ENCODE measurements at regions not wholly inside any gene's neighbourhood (a gene's known extent, or its start where the extent isn't known, plus 50 kb on each side); places are given as distances from the start of the nearest gene placed in this dataset.
A peak's percentile ranks its signal among the peaks of the same experiment; 100 is the strongest.

DNA sequence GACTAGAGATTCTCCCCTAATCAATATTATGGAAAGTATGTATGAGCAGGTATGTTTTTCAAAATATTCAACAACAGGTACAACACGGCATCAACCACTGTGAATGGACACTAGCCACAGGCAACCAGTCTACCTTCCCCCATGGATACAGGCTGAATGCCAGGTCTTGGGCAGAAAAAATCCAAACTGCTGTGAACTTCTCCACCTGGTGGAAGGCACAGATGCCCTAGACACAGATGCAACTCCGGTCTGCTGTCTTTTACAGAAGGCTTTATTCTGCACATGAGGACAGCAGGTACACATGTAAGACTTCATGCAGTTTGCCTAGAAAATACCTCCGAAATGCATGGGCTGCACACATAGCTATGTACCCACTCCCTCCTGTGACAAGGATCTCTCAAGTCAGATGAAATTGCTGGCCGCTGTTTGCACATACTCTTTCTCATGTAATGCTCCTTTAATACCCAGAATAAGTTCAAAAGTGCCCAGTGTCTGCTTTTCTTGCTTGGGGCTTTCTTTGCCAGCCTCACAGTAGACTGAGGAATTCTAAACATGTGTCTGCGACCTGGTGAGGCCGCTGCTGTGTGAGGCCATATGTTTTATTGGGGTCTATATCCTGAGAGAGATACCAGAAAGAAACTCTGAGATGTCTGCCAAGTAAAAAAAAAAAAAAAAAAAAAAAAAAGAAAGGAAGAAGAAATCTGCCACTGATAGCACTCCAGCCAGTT is 325.9 kb downstream of the FOXO1 start:
- TF ChIP-seq, protein P1, sequence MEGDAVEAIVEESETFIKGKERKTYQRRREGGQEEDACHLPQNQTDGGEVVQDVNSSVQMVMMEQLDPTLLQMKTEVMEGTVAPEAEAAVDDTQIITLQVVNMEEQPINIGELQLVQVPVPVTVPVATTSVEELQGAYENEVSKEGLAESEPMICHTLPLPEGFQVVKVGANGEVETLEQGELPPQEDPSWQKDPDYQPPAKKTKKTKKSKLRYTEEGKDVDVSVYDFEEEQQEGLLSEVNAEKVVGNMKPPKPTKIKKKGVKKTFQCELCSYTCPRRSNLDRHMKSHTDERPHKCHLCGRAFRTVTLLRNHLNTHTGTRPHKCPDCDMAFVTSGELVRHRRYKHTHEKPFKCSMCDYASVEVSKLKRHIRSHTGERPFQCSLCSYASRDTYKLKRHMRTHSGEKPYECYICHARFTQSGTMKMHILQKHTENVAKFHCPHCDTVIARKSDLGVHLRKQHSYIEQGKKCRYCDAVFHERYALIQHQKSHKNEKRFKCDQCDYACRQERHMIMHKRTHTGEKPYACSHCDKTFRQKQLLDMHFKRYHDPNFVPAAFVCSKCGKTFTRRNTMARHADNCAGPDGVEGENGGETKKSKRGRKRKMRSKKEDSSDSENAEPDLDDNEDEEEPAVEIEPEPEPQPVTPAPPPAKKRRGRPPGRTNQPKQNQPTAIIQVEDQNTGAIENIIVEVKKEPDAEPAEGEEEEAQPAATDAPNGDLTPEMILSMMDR (IDR thresholded peaks at IDR 0.05; ENCODE audit: low read length), result peak; percentile 23; the same call in 1 of the 2 replicates
- TF ChIP-seq EZH2 (IDR thresholded peaks at IDR 0.05; ENCODE audit: borderline replicate concordance, low read length), result no peak
